Midbrain (tissue), 1 donor: ENCODE measurements at regions not wholly inside any gene's neighbourhood (a gene's known extent, or its start where the extent isn't known, plus 50 kb on each side); places are given as distances from the start of the nearest gene placed in this dataset.

Source experiments
- DNase-seq: peaks from one replicate; lab custom pipeline; 2025; lab: John Stamatoyannopoulos, UW

DNA sequence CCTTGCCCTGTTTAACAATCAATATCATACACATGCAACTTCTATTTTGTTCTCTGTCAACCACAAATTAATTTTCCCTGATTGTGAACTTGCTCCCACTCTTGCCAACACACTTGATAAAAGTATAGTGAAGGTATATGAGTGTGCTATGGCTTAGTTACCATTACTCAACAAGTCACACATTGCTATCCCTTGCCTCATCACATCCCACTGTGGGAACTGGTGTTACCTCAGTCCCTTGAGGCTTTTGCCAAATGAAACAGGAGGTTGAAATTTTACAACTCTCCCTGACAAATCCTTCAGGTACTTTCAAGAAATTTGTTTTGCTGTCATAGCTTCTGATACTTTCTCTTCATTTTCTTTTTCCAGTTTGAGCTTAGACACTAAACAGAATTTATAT, 472.5 kb upstream of the SEMA3D start:
- DNase-seq = no peak

DNA sequence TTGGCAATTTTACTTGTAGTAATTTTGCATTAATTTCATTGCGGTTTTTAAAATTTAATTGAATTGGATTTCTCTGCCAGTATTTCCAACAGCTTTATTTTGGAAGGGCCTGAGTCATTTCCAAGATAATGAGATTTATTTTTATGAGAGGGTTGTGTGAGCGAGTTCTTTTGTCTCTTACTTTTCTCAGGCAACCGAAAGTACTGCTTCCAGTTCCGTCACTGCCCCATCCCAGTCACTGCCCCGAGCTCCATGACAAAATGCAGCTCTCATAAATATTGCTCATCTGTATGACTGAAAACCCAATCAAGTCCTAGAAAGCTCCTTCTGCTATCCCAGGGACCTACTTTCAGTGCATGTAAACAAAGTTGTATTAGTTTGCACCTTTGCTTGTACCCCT, 468.4 kb upstream of the SEMA3D start:
- no peak for DNase-seq

DNA sequence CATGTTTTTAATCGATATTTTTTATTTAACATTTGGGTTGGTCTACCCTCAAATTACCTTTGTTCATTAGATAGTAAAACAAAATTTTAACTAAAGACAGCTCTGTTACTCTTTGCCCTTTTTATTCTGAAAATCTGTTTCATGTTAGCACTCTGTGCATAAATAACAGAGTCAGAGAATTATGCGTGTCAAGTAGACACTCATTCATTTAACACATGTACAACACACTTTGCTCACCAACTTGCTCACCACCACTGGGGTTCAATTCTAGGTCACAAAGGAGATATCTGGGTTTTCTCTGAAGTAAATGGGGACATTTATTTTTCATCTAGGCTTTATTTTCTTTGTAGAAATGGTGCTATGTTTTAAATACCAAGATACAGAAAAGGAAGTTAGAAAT, 457.4 kb upstream of the SEMA3D start:
- DNase-seq = no peak

DNA sequence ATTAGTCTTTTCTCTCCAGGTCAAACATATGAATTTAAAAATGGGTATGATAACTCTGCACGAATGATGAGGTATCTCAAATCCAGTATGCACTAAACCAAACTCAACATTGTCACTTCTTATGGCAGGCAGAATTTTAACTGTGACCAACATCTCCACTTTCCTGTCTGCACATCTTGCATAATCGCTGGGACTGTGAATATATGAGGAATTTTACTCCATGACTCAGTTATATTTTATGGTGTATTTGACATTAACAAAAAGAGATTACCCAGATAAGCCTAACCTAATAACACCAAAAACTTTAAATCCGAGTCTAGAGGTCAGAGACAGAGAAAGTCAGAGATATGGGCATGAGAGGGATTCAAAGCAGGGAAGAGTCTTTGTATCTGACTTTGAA, 454.5 kb upstream of the SEMA3D start:
- no peak for DNase-seq

DNA sequence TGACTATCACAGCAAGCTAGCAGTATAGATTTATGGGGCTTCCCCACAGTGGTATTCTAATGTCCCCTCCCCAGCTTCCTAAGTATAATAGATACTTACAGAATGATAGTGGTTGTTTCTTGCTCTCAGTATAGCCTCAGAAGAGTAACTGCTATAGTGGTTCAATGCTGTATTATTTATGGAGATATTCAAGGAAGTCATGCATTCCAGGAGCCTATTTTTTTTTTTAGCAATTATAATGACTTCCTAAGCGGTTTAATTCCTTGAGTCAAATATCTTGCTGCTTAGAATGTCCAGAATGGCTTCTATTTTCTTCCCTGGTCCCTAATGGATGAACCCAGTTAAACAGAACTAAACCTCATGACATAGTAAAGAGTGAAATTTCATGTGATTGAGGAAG, 451.5 kb upstream of the SEMA3D start:
- DNase-seq = no peak

DNA sequence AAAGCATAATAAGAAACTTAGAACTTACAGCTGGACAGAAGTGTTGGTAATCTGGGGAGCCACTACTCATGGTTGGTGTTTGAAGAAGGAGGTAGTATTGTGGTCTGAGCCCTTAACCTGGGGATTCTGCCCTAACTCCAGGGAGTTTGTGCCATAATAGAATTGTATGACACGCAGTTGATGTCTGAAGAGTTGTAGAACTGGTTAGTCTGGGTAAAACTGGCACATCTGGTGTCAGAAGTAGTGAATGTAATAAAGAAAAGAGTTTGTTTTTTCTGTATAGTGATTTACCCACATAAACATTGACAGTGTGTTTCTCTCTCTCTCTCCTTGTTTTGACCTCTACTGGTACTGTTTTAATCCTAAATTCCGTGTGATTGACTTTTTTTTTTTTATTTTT, 448.1 kb upstream of the SEMA3D start:
- no peak for DNase-seq

DNA sequence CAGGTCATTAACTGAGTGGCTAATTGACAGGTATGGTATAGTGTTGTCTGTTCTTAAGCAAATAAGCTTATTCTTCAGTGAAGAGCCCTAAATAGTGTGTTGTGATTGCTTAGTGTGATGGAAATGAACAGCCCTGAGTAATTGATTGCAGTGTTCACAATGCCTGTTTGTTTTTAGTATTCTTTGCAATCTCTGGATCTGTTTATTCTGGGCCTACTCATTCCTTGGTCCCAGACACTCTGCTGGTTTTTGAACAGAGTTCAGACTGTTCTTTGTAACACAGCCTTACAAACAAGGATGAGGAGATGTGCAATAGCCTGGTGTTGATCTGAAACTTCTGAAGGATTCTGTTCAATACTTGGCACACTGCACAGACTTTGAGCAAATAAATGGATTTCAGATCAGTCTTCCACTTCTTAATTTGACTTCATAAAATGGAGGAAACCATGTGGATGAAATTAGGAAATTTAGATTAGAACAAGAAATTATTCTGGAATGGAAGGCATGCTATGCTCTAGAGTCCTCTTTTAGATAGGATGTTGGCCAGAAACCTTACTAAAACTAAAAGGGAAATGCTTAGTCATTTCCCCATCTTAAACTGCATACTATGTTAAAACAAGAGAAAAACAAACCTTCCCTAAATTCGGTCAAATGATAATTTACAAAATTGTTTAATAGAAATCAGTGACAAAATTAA, 444.2 kb upstream of the SEMA3D start:
- DNase-seq = peak; percentile 7

DNA sequence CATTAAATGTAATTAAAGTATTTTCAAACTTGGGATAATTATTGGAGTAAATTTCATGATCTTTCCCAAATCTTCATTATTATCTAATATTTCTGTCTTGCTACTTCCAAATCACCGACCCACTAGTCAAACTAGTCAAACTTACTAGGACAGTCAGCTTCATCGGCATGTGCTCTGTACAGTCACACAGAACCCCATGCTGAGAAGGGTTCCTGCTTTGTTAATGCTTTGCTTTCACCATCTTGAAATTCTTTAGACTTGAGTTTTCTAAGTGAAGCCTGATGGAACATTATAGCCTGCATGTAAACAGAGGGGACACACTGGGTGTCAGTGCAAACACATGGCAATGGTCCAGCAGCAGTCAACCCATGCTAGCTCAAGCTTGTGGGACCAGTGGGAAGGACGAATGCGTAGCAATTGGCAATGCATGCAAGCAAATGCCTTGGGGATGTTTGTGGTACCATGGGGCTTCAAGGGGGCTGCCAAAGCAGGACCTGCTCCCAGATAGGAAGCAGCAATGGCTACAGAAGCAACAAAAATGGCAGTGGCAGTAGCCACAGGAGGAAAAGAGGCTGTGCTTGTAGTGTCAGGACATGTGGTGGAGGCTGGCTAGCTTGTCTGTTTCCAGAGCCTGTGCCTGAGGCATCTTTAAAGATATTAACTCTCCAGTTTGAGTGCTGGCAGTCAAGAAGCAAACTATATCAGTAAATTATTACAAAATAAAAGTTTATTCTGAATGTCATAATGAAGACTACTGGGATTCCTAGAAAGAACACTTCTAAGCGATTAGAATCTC, 441.1 kb upstream of the SEMA3D start:
- no peak for DNase-seq

DNA sequence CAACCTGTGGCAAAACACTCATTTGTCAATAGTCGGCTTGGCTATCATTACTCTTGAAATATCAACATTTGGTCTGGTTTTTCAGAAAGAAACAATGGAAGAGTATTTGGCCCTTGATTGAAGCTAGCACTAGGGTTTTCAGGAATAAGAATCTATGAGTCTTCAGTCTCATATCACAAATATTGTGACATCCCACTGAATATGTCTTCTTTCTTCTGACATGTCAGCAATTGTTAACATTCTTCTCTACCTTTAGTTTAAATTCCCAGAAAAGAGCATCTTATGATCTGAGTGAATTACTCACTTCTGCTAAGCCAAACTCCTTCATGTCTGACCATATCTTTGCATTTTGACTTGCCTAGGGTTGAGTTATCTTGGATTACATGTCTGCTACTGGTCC, 435.2 kb upstream of the SEMA3D start:
- no peak for DNase-seq

DNA sequence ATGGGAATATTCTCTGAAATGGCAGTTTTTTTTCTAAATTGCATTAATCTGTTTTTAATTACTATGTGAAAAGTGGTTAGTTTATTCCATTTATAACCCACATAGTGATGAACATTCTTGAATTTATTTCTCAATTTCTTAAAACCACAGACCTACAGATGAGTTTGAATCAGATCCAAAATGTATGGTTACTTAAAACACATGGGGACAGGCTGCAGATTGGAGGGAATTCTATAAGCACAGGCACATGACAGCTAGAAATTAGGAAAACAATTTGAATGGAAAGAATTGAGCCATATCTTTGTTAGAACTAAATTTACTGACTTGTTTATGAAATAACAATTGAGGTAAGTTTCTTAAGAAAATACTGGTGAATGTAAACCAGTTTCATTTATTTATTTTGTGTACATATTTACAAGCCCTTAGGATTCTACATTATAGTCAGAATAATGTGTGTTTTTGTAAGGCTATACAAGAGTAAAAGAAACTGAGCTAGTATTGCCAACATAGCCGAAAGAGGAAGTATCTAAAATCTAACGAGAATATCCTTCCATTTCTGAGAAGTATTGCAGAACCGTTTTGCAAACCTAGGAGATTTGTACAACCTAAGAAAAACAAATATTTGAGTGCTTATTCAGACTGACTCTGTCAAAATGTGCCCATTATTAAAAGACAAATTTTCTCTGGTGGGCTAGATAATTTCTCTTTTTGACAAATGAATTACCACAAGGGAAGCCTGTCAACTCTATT, 434.3 kb upstream of the SEMA3D start:
- no peak for DNase-seq

DNA sequence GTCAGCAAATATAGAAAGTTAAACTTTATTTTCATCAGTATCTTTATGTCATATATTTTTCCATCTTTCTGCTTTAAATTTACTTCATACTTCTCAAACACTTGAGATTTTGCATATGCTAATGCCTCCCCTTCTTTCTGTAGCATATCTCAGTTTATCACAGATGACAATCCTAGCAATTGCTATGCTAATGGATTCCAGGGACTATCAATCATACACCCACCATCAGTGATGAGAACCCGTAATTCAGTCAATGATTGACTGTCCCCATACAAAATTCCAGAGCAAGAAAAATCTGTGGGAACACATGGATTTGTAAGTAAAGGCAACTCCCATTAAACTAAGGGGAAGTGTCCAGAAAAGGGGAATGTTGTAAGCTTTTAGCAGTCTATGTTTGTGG, 432.4 kb upstream of the SEMA3D start:
- DNase-seq = no peak

DNA sequence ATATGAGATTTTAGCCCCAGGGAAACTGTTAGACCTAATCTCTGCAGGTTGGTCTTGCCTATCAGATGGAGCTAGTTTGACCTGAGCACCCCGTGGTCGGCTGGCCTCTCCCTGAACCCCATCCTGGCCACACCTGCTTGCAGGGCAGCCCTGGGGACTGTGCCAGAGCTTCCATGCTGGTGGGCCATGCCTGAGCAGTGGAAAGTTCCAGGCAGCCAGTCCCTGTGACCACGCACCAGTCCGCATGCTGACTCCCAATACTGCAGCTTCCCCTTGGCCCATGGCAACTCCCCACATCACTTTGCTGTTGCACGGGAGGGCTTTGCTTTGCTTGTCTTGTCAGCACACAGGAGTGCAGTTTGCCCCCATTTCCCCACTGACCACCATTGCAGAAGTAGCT, 427.8 kb upstream of the SEMA3D start:
- DNase-seq = no peak

DNA sequence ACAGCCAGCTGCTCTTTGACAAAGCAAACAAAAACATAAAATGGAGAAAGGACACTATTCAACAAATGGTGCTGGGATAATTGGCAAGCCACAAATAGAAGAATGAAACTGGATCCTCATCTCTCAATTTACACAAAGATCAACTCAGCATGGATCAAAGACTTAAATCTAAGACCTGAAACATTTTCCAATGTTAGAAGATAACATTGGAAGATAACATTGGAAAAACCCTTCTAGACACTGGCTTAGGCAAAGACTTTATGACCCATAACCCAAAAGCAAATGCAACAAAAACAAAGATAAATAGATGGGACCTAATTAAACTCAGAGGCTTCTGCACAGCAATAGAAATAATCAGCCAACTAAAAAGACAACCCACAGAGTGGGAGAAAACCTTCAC, 425.7 kb upstream of the SEMA3D start:
- no peak for DNase-seq

DNA sequence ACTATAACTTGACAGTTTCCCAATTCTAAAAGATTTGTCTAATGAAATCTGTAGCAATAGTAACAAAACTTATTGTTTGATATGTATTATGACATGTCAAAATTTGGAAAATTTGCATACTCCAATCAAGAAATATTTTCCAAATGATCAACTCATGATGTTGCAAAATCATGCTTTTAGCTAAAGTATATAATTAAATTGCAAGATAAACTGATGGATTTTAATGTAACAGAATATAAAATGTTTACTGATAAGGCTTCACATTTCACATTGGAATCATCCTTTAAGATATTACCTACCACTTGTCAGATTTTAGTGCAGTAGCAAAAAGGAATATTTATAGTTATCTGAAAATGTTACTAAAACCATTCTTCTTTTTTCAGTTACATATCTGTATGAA, 421.9 kb upstream of the SEMA3D start:
- no peak for DNase-seq

DNA sequence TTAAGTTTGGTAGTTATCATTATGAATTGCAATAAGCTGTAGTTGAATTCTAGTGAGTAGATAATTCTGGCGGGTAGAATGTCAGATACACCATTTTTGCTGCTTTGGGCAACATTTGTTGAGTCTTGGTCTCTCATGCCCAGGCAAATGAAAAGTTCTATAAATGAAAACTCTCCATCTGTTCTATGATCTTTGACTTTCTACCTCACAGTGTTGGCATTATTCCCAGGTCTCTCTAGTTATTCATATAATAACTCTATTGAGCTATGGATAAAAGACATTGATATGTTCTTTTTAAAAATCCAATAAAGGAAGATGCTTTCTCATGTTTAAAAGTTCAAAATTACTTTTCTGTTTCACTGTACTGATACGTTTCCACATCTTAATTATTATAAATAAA, 415.3 kb upstream of the SEMA3D start:
- DNase-seq = no peak

DNA sequence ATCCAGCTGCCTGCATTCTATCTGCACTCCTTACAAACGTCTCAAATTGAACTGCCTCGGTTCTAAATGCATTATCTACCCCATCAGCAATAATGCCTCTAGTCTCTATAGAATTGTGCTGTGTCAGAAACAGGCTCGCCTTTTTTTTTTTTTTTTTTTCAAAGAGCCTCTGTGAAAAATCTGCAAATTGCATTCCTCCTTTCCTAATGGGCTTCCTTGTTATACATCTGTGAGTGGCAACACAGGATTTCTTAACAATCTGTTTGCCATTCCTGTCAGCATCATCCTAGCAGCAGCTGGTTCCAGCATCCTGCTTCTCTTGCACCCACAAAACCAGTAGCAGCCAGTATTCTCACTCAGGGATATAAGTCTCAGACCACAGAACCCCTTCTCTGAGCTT, 413.5 kb upstream of the SEMA3D start:
- no peak for DNase-seq

DNA sequence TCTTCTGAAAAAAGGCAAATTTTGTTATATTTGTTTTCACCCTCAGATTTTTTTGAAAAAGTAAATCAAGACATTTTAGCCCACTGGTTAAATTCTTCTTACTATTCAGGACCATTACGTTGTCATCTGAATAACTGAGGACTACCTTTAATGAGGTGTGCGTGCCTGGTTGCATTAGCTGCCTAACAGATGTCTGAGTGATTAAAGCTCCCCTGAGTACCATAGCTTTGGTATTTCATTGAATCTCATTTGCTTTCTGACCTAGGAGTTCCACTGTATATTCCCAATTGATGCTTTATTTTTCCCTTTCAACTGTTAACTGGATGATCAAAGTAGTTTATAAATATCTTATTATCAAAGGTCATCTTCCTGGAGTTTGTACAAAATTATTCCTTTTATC, 410.0 kb upstream of the SEMA3D start:
- no peak for DNase-seq

DNA sequence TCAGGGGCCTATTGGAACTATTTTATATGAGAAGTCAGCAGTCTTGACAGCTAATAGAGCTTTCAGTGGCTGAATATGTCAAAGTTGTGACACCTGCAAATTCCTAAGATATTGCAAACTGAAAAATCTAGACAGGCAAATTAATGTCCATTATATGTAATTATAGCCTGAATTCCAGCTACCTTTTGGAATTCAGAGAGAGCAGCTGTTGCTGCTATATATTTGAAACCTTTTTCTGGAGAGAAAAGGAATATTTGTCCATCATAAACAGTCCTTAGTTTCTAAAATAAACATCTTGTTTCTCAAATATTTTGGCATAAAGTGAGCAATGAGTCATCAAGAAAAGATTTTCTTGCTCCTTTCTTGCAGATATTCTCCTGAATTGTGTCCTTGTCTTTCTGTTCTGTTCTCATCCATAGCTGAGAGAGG, 408.9 kb upstream of the SEMA3D start:
- no peak for DNase-seq

DNA sequence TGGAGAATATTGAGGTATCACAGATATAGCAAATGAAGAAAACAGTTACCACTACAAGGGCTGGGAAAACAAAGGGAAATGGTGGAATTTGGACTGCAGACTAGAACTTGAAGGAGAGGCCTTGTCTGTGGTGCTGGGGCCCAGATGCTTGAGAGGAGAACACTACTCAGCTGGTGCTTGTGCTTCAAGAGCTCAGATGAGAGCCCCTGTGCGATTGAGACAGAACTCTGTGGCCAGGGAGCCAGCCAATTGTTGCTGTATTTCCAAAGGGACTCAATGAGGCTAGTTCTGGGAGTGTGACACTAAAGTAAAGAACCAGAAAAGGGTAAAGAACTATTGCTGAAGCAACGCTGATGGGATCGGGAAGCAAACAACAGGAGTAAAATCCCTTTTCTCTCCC, 406.5 kb upstream of the SEMA3D start:
- no peak for DNase-seq

DNA sequence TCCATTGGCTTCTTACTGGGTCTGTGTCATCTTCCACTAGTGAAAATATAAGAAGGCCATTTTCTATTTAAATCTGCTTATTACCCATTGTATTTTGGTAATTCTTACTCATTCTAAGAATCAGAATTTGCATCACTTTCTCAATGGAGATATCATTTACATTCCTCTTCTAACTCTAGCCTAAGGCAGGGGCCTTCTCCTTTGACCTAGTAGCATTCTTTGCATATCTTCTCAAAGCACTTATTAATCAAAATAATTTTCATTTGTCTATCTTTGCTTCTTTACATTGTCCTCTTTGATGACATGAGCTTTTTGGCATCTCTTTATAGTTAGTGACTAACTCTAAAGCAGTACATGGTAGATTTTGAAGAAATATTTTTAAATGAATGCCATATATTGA, 400.9 kb upstream of the SEMA3D start:
- DNase-seq = no peak

DNA sequence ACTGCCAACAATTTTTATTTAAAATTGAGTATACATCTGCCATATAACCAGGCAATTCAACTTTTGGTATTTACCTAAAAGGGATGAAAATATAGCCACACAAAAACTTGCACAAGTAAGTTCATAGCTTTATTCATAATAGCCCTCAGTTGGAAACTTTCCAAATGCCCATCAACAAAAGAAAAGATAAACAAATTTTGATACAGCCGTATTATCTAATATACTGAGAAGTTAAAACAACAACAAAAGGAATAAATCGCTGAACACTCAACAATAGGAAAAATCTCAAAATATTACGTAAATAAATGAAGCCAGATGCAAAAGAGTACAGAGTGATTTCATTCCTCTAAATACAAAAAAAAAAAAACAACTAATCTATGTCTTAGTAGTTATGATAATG, 399.2 kb upstream of the SEMA3D start:
- no peak for DNase-seq

DNA sequence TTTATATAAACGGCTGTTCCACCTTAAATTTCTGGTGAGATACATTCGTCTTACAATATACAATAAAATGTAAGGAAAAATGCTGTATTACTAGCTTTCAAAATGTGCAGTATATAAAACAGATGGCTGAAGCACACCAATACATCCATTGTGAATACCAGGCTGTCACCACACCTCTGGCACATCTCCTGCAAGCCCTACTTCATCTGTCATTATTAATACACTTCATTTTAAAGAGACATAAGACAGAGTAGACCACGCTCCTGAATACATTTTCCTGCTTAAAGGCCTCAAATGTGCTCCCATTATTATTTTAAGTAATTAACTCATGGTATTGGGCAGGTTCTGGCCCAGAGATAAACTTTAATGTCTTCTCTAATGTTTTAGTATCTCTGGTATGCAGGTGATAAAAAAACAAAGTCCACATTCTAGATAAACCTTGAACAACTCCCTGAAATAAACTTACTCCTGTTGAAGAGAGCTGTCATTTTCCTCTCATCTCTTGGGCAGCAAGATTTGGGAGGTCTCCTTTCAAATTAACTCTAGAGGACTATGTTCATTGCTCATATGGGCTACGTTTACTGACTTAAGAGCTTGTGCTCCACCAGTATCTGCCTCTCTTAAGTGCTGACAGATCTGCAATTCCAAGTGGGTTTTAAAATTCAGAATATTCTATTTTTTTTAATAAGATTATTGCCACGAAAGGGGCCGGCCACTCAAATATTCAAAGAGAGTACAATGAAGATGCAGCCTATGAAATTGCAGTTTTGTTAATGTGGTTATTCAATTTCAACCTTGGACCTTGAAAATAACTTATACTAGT, 396.5 kb upstream of the SEMA3D start:
- no peak for DNase-seq
